ENCODE measurements at regions not wholly inside any gene's neighbourhood (a gene's known extent, or its start where the extent isn't known, plus 50 kb on each side); places are given as distances from the start of the nearest gene placed in this dataset.

DNA sequence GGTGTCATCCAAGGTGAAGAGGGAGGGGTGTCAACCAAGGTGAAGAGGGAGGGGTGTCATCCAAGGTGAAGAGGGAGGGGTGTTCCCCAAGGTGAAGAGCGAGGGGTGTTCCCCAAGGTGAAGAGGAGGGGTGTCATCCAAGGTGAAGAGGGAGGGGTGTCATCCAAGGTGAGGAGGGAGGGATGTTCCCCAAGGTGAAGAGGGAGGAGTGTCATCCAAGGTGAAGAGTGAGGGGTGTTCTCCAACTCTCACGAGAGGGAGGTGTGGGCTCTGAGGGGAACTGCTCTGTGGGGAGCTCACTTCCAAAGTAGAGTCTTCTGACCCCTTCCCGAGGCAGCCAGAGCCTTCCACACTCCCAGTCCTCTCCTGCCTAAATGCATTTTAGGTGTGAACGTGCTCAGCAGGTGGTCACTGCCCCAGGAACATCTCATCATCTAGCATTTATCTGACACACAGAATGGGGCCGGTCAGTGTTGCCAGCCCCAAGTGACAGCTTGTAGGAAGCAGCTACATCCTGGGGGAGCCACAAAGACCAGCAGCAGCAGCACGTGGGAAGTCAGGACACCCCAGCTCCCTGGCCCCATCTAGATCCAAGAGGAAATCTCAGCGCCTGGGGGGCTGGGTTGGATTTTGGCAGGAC is 323.8 kb downstream of the GLRX3 start:
- Histone ChIP-seq H3K9me3 (peaks cover 0 to 6% (median 0%) of the 10 kb centered on the region in 4 donors), H3K36me3 (no peaks in the 10 kb centered on the region), H3K27ac (no peak overlapping the region), H3K4me1 (no peaks in the 10 kb centered on the region), H3K4me3 (no peak overlapping the region), H3K27me3 (no peaks in the 10 kb centered on the region)
- WGBS, 2 donors, result 81 to 84% methylated on average over 7 of the region's 7 CpGs
- DNase-seq (ENCODE audit: low spot score in 2 of 2), result no peak
- TF ChIP-seq EP300 (IDR thresholded peaks at IDR 0.05) (no peak), POLR2A (IDR thresholded peaks at IDR 0.05) (no peak)

DNA sequence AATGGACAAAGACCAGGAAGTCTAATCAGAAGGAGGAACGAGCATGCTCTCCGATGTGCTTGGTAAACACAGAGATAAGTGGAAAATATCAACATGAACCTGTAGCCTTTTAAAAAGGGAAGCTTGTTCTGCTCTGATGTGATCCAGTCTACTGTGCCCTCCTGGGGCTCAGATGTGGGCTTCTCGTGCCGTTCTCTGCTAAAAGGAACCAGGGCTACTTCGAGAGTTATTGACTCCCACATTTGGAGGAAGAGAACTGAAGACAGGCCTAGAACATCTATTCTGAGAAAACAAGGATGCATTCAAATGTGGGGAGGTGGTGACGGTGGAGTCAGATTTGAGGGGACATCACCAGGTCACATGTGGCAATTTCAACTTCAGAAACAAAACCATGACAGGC is 325.4 kb downstream of the GLRX3 start:
- H3K4me1 ChIP-seq, result no peaks in the 10 kb centered on the region
- H3K4me3 ChIP-seq, result no peak overlapping the region
- no peak for TF ChIP-seq POLR2A (IDR thresholded peaks at IDR 0.05)
- TF ChIP-seq EP300 (IDR thresholded peaks at IDR 0.05), result no peak
- TF ChIP-seq, protein P1, sequence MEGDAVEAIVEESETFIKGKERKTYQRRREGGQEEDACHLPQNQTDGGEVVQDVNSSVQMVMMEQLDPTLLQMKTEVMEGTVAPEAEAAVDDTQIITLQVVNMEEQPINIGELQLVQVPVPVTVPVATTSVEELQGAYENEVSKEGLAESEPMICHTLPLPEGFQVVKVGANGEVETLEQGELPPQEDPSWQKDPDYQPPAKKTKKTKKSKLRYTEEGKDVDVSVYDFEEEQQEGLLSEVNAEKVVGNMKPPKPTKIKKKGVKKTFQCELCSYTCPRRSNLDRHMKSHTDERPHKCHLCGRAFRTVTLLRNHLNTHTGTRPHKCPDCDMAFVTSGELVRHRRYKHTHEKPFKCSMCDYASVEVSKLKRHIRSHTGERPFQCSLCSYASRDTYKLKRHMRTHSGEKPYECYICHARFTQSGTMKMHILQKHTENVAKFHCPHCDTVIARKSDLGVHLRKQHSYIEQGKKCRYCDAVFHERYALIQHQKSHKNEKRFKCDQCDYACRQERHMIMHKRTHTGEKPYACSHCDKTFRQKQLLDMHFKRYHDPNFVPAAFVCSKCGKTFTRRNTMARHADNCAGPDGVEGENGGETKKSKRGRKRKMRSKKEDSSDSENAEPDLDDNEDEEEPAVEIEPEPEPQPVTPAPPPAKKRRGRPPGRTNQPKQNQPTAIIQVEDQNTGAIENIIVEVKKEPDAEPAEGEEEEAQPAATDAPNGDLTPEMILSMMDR (IDR thresholded peaks at IDR 0.05), result no peak
- 79 to 82% methylated on average over 6 of the region's 6 CpGs for WGBS, 2 donors
- peaks cover 0 to 6% (median 0%) of the 10 kb centered on the region in 4 donors for H3K9me3 ChIP-seq
- no peak for DNase-seq (ENCODE audit: low spot score in 2 of 2)
- no peaks in the 10 kb centered on the region for H3K36me3 ChIP-seq
- H3K27me3 ChIP-seq, result no peaks in the 10 kb centered on the region
- H3K27ac ChIP-seq, result no peak overlapping the region

DNA sequence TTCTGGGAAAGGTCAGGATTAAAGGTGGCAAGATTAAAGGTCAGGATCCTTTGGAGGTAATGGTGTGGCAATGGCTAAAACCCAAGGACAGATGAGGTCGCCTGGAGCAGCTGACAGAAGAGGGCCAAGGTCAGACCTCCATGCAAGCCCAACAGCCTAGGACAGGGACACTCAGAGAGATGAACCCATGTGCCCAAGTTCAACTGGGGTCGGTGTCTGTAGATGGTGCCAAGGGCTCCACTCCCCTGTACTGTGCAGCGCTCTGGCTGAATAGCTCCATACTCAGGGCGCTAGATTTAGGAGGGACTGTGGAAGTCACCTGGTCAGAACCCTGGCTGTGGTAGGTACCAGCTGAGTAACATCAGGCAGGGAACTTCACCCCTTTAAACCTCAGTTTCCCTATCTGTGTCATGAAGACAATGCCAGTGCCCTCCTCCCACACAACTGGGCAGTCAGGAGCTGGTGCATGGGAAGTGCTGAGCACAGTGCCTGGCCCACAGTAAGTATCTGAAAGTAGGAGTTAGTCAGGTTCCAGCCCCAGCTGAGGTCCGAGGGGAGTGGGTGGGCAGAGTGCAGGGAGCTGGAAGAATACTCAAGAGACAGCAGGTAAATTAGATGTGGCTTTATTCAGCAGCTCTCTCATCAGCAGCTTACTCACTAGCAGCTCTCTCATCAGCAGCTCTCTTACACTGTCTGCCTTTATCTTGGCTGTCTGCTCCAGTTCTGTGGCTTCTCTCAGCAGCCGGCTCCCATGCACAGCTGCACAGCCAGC is 327.1 kb downstream of the GLRX3 start:
- Histone ChIP-seq H3K27me3 (no peaks in the 10 kb centered on the region), H3K27ac (no peak overlapping the region), H3K4me1 (no peaks in the 10 kb centered on the region), H3K9me3 (peaks cover 0 to 16% (median 1%) of the 10 kb centered on the region in 4 donors), H3K36me3 (no peaks in the 10 kb centered on the region), H3K4me3 (no peak overlapping the region)
- no peak for DNase-seq (ENCODE audit: low spot score in 2 of 2)
- TF ChIP-seq, protein P1 (IDR thresholded peaks at IDR 0.05), result no peak
- TF ChIP-seq POLR2A (IDR thresholded peaks at IDR 0.05) (no peak), EP300 (IDR thresholded peaks at IDR 0.05) (no peak)
- 58 to 72% methylated on average over 5 to 6 of the region's 6 CpGs for WGBS, 2 donors

DNA sequence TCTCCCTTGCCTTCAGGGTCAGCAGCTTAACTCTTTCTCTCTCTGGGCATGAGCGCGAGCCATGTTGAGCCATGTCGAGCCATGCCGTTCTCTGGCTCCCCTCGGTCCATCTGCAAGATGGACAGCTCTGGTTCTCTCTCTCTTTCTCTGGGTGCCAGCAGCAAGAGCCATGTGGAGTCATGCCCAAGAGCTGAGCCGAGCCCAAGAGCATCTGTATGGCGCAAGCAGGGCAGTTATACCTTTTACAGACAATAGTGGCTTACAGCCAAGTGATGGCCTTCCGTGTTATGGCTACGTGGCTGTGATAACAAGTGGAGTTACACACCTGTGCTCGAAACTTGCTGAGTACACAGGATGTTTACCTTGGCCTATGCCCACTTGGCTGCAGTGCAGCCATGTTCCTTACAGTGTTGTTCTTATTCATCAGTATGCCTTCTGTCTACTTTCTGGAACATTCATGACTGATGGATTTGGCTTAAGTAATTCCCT is 327.7 kb downstream of the GLRX3 start:
- Histone ChIP-seq H3K27ac (no peak overlapping the region), H3K4me3 (no peak overlapping the region), H3K4me1 (no peaks in the 10 kb centered on the region), H3K36me3 (no peaks in the 10 kb centered on the region), H3K9me3 (peaks cover 0 to 21% (median 1%) of the 10 kb centered on the region in 4 donors), H3K27me3 (no peaks in the 10 kb centered on the region)
- WGBS, 2 donors, result 71 to 77% methylated on average over 10 of the region's 10 CpGs
- TF ChIP-seq EP300 (IDR thresholded peaks at IDR 0.05) (no peak), POLR2A (IDR thresholded peaks at IDR 0.05) (no peak)
- TF ChIP-seq, protein P1 (IDR thresholded peaks at IDR 0.05), result no peak
- no peak for DNase-seq (ENCODE audit: low spot score in 2 of 2)

DNA sequence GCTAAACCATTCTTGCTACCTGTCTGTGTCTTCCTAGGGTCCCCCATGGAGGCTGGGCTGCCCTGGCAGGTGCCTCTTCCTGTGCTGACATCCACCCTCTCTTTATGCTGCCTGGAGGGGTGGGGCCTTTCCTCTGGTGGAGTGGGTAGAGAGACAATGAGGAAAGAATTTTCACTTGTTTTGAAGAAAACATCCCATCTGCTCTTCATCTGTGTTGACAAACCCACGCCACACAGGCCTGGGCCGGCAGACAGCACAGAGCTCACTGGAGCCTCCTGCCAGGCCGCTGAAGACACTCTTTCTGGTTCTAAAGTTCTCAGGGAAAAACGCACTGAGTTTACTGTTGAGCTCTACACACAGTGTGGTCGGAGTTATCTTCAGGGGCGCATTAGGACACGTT is 328.2 kb downstream of the GLRX3 start:
- Histone ChIP-seq H3K9me3 (peaks cover 0 to 24% (median 1%) of the 10 kb centered on the region in 4 donors), H3K4me3 (no peak overlapping the region), H3K27ac (no peak overlapping the region), H3K27me3 (no peaks in the 10 kb centered on the region), H3K36me3 (no peaks in the 10 kb centered on the region), H3K4me1 (no peaks in the 10 kb centered on the region)
- TF ChIP-seq POLR2A (IDR thresholded peaks at IDR 0.05), result no peak
- TF ChIP-seq EP300 (IDR thresholded peaks at IDR 0.05), result no peak
- TF ChIP-seq, protein P1 (IDR thresholded peaks at IDR 0.05), result no peak
- DNase-seq (ENCODE audit: low spot score in 2 of 2), result no peak
- 75 to 80% methylated on average over 7 of the region's 7 CpGs for WGBS, 2 donors
